ENCODE measurements at regions not wholly inside any gene's neighbourhood (a gene's known extent, or its start where the extent isn't known, plus 50 kb on each side); places are given as distances from the start of the nearest gene placed in this dataset.
"Not testable (repeated sequence)": the region's sequence is repeated elsewhere in the genome, so short reads cannot be mapped to it uniquely, and the experiment has no call there.

- no peak for DNase-seq (ENCODE audit: low read depth in 2 of 3, low spot score in 1 of 3)
Observed at GRCh38 chr12:124675881-124676713, 108.7 kb upstream of the NCOR2 start.

GRCh38 chr12:124674937-124675336 is 107.5 kb upstream of the NCOR2 start:
- DNase-seq (ENCODE audit: low read depth in 2 of 3, low spot score in 1 of 3), result no peak

- no peak for DNase-seq (ENCODE audit: low read depth in 2 of 3, low spot score in 1 of 3)
Observed at GRCh38 chr12:124673801-124674617, 106.6 kb upstream of the NCOR2 start.

GRCh38 chr12:124669271-124669721 is 101.9 kb upstream of the NCOR2 start:
- DNase-seq (ENCODE audit: low read depth in 2 of 3, low spot score in 1 of 3), result not testable (repeated sequence)

GRCh38 chr12:124668602-124669001 is 101.2 kb upstream of the NCOR2 start:
- no peak for DNase-seq (ENCODE audit: low read depth in 2 of 3, low spot score in 1 of 3)

- DNase-seq (ENCODE audit: low read depth in 2 of 3, low spot score in 1 of 3), result no peak
Observed at GRCh38 chr12:124667506-124668326, 100.3 kb upstream of the NCOR2 start.

GRCh38 chr12:124666722-124667259 is 99.4 kb upstream of the NCOR2 start:
- no peak for DNase-seq (ENCODE audit: low read depth in 2 of 3, low spot score in 1 of 3)

GRCh38 chr12:124665511-124665910 is 98.1 kb upstream of the NCOR2 start:
- DNase-seq (ENCODE audit: low read depth in 2 of 3, low spot score in 1 of 3), result no peak

GRCh38 chr12:124664395-124665111 is 97.1 kb upstream of the NCOR2 start:
- DNase-seq (ENCODE audit: low read depth in 2 of 3, low spot score in 1 of 3), result no peak

GRCh38 chr12:124663771-124664366 is 96.5 kb upstream of the NCOR2 start:
- DNase-seq (ENCODE audit: low read depth in 2 of 3, low spot score in 1 of 3), result no peak

- no peak for DNase-seq (ENCODE audit: low read depth in 2 of 3, low spot score in 1 of 3)
Observed at GRCh38 chr12:124663206-124663605, 95.8 kb upstream of the NCOR2 start.

GRCh38 chr12:124661341-124661740 is 93.9 kb upstream of the NCOR2 start:
- DNase-seq (ENCODE audit: low read depth in 2 of 3, low spot score in 1 of 3), result no peak

- no peak for DNase-seq (ENCODE audit: low read depth in 2 of 3, low spot score in 1 of 3)
Observed at GRCh38 chr12:124660851-124661250, 93.4 kb upstream of the NCOR2 start.

- DNase-seq (ENCODE audit: low read depth in 2 of 3, low spot score in 1 of 3), result no peak
Observed at GRCh38 chr12:124658806-124659402, 91.5 kb upstream of the NCOR2 start.

GRCh38 chr12:124658302-124658701 is 90.9 kb upstream of the NCOR2 start:
- DNase-seq (ENCODE audit: low read depth in 2 of 3, low spot score in 1 of 3), result no peak

GRCh38 chr12:124656947-124657434 is 89.6 kb upstream of the NCOR2 start:
- no peak for DNase-seq (ENCODE audit: low read depth in 2 of 3, low spot score in 1 of 3)

GRCh38 chr12:124655698-124656516 is 88.5 kb upstream of the NCOR2 start:
- DNase-seq (ENCODE audit: low read depth in 2 of 3, low spot score in 1 of 3), result no peak

- no peak for DNase-seq (ENCODE audit: low read depth in 2 of 3, low spot score in 1 of 3)
Observed at GRCh38 chr12:124655048-124655697, 87.8 kb upstream of the NCOR2 start.

All from stimulated activated CD4-positive, alpha-beta T cell treated with anti-CD3 and anti-CD28 coated beads, Interleukin-12 subunit alpha, Interleukin-12 subunit beta, amount 100 ng/mL, for 48 hours (primary cell).